ENCODE measurements at regions not wholly inside any gene's neighbourhood (a gene's known extent, or its start where the extent isn't known, plus 50 kb on each side); places are given as distances from the start of the nearest gene placed in this dataset.

- no peak for TF ChIP-seq E2F6 (IDR thresholded peaks at IDR 0.05)
- TF ChIP-seq NANOG (IDR thresholded peaks at IDR 0.05; ENCODE audit: insufficient read depth, low read depth, low read length, poor library complexity, severe bottlenecking): no peak
- TF ChIP-seq CHD2 (IDR thresholded peaks at IDR 0.05; ENCODE audit: low read length): no peak
- no peak for TF ChIP-seq EZH2 (IDR thresholded peaks at IDR 0.05; ENCODE audit: low read depth, low read length, severe bottlenecking)
Measured at GRCh38 chr16:16907089-16907488, 528.1 kb downstream of the NPIPA7 start (continued).

Data from H1 (cell line).